Fibroblast of skin of abdomen (primary cell): ENCODE measurements at regions not wholly inside any gene's neighbourhood (a gene's known extent, or its start where the extent isn't known, plus 50 kb on each side); places are given as distances from the start of the nearest gene placed in this dataset.
"Not testable (repeated sequence)": the region's sequence is repeated elsewhere in the genome, so short reads cannot be mapped to it uniquely, and the experiment has no call there.

ENCODE experiments used
- DNase-seq: peaks from one replicate; pipeline ENCODE4 v3.0.0-alpha.2; 2013

DNA sequence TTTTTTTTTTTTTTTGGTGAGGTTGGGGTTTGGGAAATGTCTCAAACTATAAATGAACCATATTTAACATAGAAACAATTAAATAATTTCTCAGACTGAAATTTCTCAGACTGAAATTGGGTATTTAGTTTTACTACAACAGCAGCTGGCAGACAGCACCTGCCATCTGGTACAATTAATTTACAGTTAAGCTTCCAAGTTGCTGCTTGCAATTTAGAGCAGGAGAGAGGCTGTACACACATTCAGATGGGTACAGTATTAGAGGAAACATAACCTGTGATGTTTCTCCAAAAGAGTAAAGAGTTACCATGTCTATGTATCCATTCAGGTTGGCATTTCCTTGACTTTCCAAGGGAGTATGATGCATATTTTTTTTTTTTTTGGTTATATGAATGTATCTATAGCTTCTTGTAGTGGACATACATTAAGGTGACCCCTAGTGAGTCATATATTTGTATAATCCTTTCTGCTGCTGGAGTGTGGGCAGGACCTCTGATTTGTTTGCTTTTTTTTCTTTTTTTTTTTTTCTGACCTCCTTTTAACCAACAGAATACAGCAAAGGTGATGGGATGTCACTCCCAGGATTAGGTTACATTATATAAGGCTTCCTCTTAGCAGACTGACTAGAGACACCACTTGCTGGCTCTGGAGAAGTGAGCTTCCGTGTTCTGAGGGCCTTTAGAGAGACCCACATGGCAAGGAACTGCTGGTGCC is 201.7 kb downstream of the PTH2R start:
- DNase-seq: no peak

GRCh38 chr2:208609166-208609804 is 202.7 kb downstream of the PTH2R start:
- no peak for DNase-seq

DNA sequence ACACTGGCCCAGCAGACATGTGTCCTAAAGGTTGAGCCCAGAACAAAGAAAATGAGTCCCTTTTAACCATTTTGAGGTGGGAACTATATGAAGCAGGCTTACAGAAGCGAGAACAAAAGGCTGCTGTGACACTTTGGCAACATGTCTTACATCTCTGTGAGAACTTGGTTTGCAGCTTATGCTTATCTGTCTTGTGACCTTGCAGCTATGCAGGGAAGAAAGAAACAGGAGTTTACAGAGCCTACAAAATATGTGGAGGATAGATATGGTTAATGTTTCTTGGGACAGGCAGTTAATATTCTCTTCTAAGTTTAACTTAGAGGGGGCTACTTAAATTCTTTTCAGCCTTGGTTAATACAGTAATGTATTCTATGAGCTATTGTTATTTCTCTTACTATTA is 209.1 kb downstream of the PTH2R start:
- DNase-seq: not testable (repeated sequence)

DNA sequence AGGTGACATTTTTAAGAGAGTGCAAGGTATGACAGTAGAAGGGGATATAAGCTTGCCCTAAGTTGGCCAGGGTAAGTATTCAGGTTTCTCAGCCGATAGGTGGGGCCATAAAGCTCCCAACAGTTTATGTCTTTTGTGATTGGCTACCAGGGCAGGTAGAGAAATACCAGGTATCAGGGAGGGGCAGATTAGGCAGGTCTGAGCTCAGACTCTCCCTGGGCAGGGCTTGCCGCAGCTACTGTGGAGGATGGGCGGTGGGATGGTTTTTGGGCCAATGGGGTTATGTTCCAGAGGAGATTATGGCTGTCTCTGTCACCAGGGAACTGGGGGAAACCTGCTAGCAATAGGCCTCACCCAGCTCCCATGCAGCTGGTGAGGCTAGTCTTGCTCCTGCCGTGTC is 211.6 kb downstream of the PTH2R start:
- no peak for DNase-seq

GRCh38 chr2:208619993-208620392 is 213.4 kb downstream of the PTH2R start:
- no peak for DNase-seq

DNA sequence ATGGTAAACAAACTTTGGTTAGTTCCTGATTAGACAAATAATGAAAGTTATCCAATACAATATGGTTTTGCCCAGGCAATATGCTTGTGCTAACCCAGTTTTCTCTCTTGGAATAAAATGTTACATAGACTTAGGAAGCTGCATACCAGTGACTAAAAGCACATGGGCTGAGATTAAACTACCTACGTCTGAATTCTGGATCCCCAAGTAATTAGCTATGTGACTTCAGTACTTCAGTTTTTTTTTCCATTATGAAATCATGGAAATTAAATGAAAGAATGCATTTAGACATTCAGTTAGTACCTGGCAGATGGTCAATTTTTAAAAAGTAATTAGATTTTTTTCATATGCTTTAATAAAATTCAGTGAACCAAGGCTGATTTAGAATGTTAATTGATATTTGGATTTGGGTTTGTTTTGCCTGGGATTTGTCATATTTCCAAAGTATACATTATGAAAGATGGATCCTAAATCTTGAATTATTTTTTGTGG is 213.9 kb downstream of the PTH2R start:
- DNase-seq: no peak

- DNase-seq: no peak
Observed at GRCh38 chr2:208627110-208627884, 220.7 kb downstream of the PTH2R start.

DNA sequence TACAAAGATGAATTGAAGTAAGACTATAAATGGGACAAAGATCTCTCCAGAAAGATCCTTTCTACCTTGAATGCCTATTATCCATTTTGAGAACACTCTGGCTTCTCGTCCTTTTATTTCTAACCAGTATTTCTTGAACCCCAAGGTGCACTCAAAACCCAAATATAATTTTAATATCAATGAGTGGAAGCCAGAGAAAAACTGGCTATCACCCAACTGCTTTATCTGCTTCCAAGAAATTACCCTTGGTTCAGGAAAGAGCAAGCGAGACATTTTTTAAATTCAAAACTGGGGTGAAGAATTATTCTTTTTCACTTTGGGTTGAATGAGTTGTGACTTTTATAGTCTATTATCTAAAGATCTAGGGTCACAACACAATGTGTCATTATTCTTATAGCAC is 221.3 kb downstream of the PTH2R start:
- no peak for DNase-seq

DNA sequence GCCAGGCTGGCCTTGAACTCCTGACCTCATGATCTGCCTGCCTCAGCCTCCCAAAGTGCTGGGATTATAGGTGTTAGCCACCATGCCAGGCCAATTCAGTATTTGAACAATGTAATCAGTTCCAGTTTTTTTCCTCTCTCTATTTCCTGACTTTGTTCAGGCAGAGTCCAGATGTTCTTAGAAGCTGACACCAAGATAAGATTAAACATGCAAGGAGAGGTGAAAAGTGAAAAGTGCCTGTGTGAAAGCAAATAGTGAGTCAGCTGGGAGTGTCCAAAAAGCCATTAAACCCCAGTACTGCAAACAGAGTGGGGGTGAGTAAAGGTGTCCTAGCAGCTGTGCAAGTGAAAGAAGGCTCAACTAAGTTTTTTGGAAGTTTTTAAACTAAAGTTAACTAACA is 231.5 kb downstream of the PTH2R start:
- DNase-seq: no peak

DNA sequence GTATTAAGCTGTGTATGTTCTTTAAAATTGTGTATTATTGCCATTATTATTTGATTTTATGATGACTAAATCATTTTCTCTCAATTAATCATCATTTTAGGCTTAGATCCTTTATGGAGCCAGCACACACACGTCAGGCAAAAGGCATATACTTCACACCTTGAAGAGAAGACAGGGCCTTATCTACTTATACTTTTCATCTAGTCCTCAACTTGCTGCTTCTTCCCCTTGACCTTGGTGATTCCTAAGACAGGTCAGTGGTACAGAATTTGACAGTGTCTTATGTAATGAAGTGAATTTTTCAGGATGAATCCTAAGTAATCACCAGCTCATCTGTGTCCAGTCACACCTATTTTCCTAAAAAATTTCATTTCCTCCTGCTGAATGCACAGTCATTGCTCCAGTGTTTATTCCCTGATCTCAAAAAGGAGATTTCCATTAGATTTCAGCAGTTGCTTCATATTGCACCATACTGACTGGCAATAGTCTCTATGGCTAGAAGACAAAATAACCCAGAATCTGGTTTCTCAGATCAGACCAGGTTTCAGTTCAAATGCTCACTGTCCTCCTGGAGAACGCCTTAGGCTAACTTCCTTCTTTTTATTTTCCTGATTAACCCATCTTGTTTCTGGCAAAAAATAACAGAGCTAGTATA is 235.7 kb downstream of the PTH2R start:
- no peak for DNase-seq

- DNase-seq: no peak
Observed at GRCh38 chr2:208643145-208643544, 236.6 kb downstream of the PTH2R start.

- DNase-seq: no peak
Observed at GRCh38 chr2:208645226-208645625, 238.6 kb downstream of the PTH2R start.

- DNase-seq: no peak
Observed at GRCh38 chr2:208648368-208648767, 241.8 kb downstream of the PTH2R start.

DNA sequence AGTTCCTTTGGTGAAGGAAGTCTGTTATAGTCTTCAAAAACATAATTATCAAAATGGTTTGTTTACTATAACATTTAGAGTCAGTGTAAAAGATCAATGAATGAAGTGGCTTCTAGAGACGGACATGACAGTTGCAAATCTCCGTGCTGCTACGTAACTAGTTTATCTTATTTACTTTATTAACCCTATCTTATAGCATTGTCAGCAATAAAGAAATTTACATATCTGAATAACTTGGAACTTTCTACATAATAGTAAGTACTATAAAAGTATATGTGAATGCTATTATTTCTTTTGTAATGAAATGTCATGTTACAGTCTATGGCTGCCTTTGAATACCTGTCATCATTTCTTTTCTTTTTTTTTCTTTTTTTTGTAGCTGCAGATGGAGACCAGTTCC is 246.8 kb downstream of the PTH2R start:
- DNase-seq: no peak

DNA sequence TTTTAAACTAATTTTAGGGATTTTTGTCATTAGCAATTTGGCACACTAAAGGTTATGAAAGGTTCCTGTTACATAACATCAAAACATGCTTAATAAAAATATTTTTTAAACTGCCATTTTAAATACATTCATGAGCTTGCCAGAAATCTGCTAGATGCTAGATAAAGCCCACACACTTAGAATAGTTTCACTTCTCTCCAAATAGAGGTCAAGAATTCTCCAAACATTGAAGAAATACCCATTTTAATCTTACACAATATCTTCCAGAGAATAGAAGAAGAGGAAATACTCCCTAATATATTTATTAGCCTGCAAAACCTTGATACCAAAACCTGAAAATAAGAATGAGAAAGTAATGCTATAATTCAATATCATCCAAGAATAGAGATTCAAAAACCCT is 247.5 kb downstream of the PTH2R start:
- no peak for DNase-seq

DNA sequence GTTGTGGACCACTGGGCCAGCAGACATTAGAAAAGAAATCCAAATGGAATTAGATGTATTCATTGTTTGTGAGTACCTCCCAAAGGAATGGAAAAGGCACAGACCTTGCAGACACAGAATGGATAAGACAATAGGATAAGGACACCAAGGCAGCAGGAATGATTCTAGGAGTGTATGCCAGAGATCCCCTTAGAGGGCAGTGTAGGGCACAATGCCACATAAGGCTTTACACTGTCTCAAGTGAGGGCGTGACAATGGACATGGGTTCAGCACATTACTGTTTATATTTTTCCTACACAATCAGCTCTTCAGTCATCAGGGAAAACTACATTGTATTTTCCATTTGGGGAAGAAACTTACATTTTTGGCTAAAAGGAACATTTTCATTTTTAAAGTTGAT is 250.9 kb downstream of the PTH2R start:
- no peak for DNase-seq

- no peak for DNase-seq
Observed at GRCh38 chr2:208669394-208669793, 262.8 kb downstream of the PTH2R start.

GRCh38 chr2:208671284-208671683 is 264.7 kb downstream of the PTH2R start:
- no peak for DNase-seq

GRCh38 chr2:208671886-208672680 is 265.5 kb downstream of the PTH2R start:
- DNase-seq: no peak

GRCh38 chr2:208673631-208674030 is 267.0 kb downstream of the PTH2R start:
- DNase-seq: no peak

DNA sequence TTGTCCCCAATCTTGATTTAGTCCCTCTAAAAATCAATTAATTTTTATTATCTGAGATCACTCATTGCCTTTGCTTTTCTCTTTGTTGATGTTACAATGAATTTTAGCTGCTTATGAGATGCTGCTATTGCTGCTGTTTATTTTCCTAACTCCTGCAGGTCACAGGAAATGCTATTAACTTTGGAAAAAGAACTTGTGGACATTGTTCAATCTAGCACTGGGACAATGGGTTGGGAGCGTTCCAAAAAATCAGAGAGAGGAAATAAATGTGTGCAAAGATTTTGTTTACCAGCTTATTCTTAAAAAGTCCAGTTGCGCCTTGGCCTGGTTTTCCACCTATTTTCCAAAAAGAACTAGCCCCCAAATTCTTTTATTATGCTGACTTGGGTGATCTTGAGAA is 268.3 kb downstream of the PTH2R start:
- DNase-seq: no peak

- DNase-seq: not testable (repeated sequence)
Observed at GRCh38 chr2:208685929-208686328, 279.3 kb downstream of the PTH2R start.
